Colonic mucosa (tissue), 4 donors: ENCODE measurements at regions not wholly inside any gene's neighbourhood (a gene's known extent, or its start where the extent isn't known, plus 50 kb on each side); places are given as distances from the start of the nearest gene placed in this dataset.

Experiments
- DNase-seq: peaks from one replicate; pipeline ENCODE4 v3.0.0-alpha.2; 2020
- H3K27ac ChIP-seq: fragments of 200-600 bp; one replicate; pipeline ENCODE4 v1.8.0; 2021
- H3K27me3 ChIP-seq: fragments of 200-600 bp; one replicate; pipeline ENCODE4 v1.8.0; 2021
- H3K36me3 ChIP-seq: fragments of 200-600 bp; one replicate; pipeline ENCODE4 v1.8.0; 2021
- H3K4me1 ChIP-seq: fragments of 200-600 bp; one replicate; pipeline ENCODE4 v1.8.0; 2021; ENCODE audit warnings: mild to moderate bottlenecking
- H3K4me3 ChIP-seq: fragments of 200-600 bp; one replicate; pipeline ENCODE4 v1.8.0; 2021
- H3K9ac ChIP-seq, 2 donors: one replicate each; pipeline ENCODE4 v1.7.0; 2013; ENCODE audit warnings: control low read depth in 2 of 2, low read depth in 2 of 2, low read length in 2 of 2
- H3K9me3 ChIP-seq: fragments of 200-600 bp; one replicate; pipeline ENCODE4 v1.8.0; 2021
- CTCF ChIP-seq: fragments of 200-600 bp; IDR thresholded peaks from one replicate; pipeline ENCODE4 v1.8.0; 2022; ENCODE audit warnings: antibody characterized with exemption, mild to moderate bottlenecking
- intact Hi-C: fragments of 100-400 bp; cut with DNase I; formaldehyde crosslinking; loops from one replicate; pipeline ENCODE4 v1.14.1; 2022
- donor health status: healthy.
- donor health status: DM: no; HTN: no; CAD: no.
- donor health status: DM: no; HTN: no; CAD: no.

- no peaks in the 10 kb centered on the region for H3K9me3 ChIP-seq
- intact Hi-C loops = no loop called here
- no peaks in the 10 kb centered on the region for H3K4me1 ChIP-seq
- H3K36me3 ChIP-seq = no peaks in the 10 kb centered on the region
- no peak overlapping the region for H3K27ac ChIP-seq
- H3K27me3 ChIP-seq = no peaks in the 10 kb centered on the region
- no peak for DNase-seq
- no peak for TF ChIP-seq CTCF
- no peak overlapping the region for H3K9ac ChIP-seq
- no peak overlapping the region for H3K4me3 ChIP-seq
Observed at GRCh38 chr11:23974051-23974450, 522.8 kb upstream of the LUZP2 start.

GRCh38 chr11:23974601-23975000 lies 522.3 kb upstream of the LUZP2 start:
- Histone ChIP-seq H3K4me1 (no peaks in the 10 kb centered on the region), H3K9me3 (no peaks in the 10 kb centered on the region), H3K9ac (no peak overlapping the region), H3K36me3 (no peaks in the 10 kb centered on the region), H3K27me3 (no peaks in the 10 kb centered on the region), H3K27ac (no peak overlapping the region), H3K4me3 (no peak overlapping the region)
- TF ChIP-seq CTCF = no peak
- intact Hi-C loops = no loop called here
- DNase-seq = no peak

- intact Hi-C loops = no loop called here
- TF ChIP-seq CTCF = no peak
- Histone ChIP-seq H3K4me3 (no peak overlapping the region), H3K27ac (no peak overlapping the region), H3K27me3 (no peaks in the 10 kb centered on the region), H3K9me3 (no peaks in the 10 kb centered on the region), H3K36me3 (no peaks in the 10 kb centered on the region), H3K4me1 (no peaks in the 10 kb centered on the region), H3K9ac (no peak overlapping the region)
- no peak for DNase-seq
Observed at GRCh38 chr11:23976426-23976825, 520.4 kb upstream of the LUZP2 start.

GRCh38 chr11:23976841-23977271 lies 520.0 kb upstream of the LUZP2 start:
- H3K27ac ChIP-seq = no peak overlapping the region
- no peak overlapping the region for H3K9ac ChIP-seq
- no peaks in the 10 kb centered on the region for H3K36me3 ChIP-seq
- H3K27me3 ChIP-seq = no peaks in the 10 kb centered on the region
- no peaks in the 10 kb centered on the region for H3K9me3 ChIP-seq
- DNase-seq = no peak
- TF ChIP-seq CTCF = no peak
- intact Hi-C loops = no loop called here
- no peaks in the 10 kb centered on the region for H3K4me1 ChIP-seq
- no peak overlapping the region for H3K4me3 ChIP-seq

- Histone ChIP-seq H3K9ac (no peak overlapping the region), H3K4me1 (no peaks in the 10 kb centered on the region), H3K4me3 (no peak overlapping the region), H3K9me3 (no peaks in the 10 kb centered on the region), H3K36me3 (no peaks in the 10 kb centered on the region), H3K27ac (no peak overlapping the region), H3K27me3 (no peaks in the 10 kb centered on the region)
- no peak for DNase-seq
- intact Hi-C loops = no loop called here
- no peak for TF ChIP-seq CTCF
Observed at GRCh38 chr11:23988381-23989006, 508.4 kb upstream of the LUZP2 start.
